ENCODE measurements at regions not wholly inside any gene's neighbourhood (a gene's known extent, or its start where the extent isn't known, plus 50 kb on each side); places are given as distances from the start of the nearest gene placed in this dataset.
"Not testable (repeated sequence)": the region's sequence is repeated elsewhere in the genome, so short reads cannot be mapped to it uniquely, and the experiment has no call there.

DNA sequence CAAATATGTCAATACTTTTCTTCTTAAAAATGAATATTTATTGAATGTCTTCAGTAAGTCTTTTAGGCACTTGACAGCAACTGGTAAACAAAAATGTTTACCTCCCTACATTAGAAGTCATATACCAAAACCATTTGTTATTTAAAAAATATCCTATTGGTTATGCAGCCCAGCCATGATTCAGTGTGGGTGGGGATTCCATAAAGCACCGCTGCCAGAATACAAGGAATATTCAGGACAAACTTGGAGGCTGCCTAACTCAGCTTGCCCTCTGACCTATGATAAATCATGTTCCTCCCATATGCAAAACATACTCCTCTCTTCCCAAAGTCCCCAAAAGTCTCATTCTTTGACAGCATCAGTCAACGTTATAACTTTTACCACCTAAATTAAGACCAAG is 486.8 kb upstream of the IRAK1BP1 start:
- Histone ChIP-seq H3K36me3 (ENCODE audit: control insufficient read depth, insufficient read depth, low read length) (no peaks in the 10 kb centered on the region), H3K9me3 (ENCODE audit: control insufficient read depth, insufficient read depth, low read length) (no peaks in the 10 kb centered on the region), H3K27me3 (ENCODE audit: control insufficient read depth, insufficient read depth, low read length) (no peaks in the 10 kb centered on the region), H3K4me1 (ENCODE audit: control insufficient read depth, insufficient read depth, low read length) (no peaks in the 10 kb centered on the region), H3K27ac (ENCODE audit: low read length) (no peak overlapping the region), H3K4me3 (ENCODE audit: low read length) (no peak overlapping the region)
- no CpG with 5 or more reads among the region's 2 CpGs for WGBS (ENCODE audit: insufficient coverage, insufficient read length)
- no peak for DNase-seq (ENCODE audit: low read depth, low spot score)

DNA sequence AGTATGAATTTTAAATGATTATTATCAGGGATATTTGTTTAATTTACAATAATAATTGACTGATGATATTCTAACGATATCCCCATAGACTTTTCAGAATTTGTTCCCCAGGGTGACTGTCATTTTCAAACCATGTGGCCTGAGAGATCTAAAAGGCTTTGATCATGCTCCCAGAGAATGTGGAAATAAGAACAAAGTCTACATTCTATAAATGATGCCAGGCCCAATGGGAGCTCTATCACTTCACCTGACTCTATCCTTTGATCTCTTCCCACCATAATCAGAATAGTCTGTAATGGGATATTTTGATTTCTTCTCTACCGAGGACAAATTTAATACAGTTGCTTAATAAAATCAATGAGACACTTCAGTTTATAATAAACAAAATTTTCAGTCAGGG is 483.4 kb upstream of the IRAK1BP1 start:
- no peak overlapping the region for H3K27ac ChIP-seq (ENCODE audit: low read length)
- WGBS (ENCODE audit: insufficient coverage, insufficient read length), result no CpG with 5 or more reads among the region's 2 CpGs
- no peaks in the 10 kb centered on the region; the same call in 1 of the 2 replicates for H3K36me3 ChIP-seq (ENCODE audit: control insufficient read depth, insufficient read depth, low read length)
- no peaks in the 10 kb centered on the region for H3K27me3 ChIP-seq (ENCODE audit: control insufficient read depth, insufficient read depth, low read length)
- no peak overlapping the region for H3K4me3 ChIP-seq (ENCODE audit: low read length)
- no peak for DNase-seq (ENCODE audit: low read depth, low spot score)
- H3K9me3 ChIP-seq (ENCODE audit: control insufficient read depth, insufficient read depth, low read length), result peaks cover 1% of the 10 kb centered on the region; the same call in 1 of the 2 replicates
- no peaks in the 10 kb centered on the region for H3K4me1 ChIP-seq (ENCODE audit: control insufficient read depth, insufficient read depth, low read length)

DNA sequence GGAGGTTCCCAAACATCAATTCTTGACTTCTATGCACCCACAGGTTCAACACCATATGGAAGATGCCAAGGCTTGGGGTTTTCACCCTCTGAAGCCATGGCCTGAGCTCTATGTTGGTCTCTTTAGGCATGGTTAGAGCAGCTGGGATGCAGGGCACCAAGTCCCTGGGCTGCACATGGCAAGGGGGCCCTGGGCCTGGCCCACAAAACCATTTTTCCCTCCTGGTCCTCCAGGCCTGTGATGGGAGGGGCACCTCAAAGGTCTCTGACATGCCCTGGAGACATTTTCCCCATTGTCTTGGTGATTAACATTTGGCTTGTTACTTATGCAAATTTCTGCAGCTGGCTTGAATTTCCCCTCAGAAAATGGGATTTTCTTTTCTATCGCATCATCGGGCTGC is 480.5 kb upstream of the IRAK1BP1 start:
- H3K4me3 ChIP-seq (ENCODE audit: low read length); H3K9me3 ChIP-seq (ENCODE audit: control insufficient read depth, insufficient read depth, low read length); H3K36me3 ChIP-seq (ENCODE audit: control insufficient read depth, insufficient read depth, low read length); H3K27me3 ChIP-seq (ENCODE audit: control insufficient read depth, insufficient read depth, low read length); DNase-seq (ENCODE audit: low read depth, low spot score); H3K4me1 ChIP-seq (ENCODE audit: control insufficient read depth, insufficient read depth, low read length); H3K27ac ChIP-seq (ENCODE audit: low read length): not testable (repeated sequence)
- no CpG with 5 or more reads among the region's 2 CpGs for WGBS (ENCODE audit: insufficient coverage, insufficient read length)

DNA sequence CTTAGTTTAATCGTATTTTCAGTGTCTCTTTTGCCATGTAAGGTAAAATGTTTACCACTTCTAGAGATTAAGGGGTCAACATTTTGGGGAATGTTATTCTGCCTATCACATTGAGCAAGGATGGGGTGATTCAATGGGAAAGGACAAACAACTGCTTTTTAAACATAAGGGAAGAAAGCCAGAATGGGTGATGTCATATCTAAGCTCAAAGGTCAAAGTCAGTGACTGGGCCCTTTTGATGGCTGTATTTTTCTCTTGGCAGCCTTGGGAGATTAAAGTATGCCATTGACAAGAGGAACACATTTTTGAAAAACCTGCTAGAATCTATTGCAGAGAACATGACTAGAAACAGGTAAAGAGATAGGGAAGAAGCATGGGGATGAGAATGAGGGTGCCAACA is 477.3 kb upstream of the IRAK1BP1 start:
- peaks cover 1% of the 10 kb centered on the region; the same call in 1 of the 2 replicates for H3K9me3 ChIP-seq (ENCODE audit: control insufficient read depth, insufficient read depth, low read length)
- DNase-seq (ENCODE audit: low read depth, low spot score), result no peak
- H3K4me1 ChIP-seq (ENCODE audit: control insufficient read depth, insufficient read depth, low read length), result no peaks in the 10 kb centered on the region
- H3K4me3 ChIP-seq (ENCODE audit: low read length), result no peak overlapping the region
- H3K27ac ChIP-seq (ENCODE audit: low read length), result no peak overlapping the region
- no peaks in the 10 kb centered on the region for H3K27me3 ChIP-seq (ENCODE audit: control insufficient read depth, insufficient read depth, low read length)
- no peaks in the 10 kb centered on the region; the same call in 1 of the 2 replicates for H3K36me3 ChIP-seq (ENCODE audit: control insufficient read depth, insufficient read depth, low read length)
- WGBS (ENCODE audit: insufficient coverage, insufficient read length), result no CpG with 5 or more reads among the region's 1 CpG

DNA sequence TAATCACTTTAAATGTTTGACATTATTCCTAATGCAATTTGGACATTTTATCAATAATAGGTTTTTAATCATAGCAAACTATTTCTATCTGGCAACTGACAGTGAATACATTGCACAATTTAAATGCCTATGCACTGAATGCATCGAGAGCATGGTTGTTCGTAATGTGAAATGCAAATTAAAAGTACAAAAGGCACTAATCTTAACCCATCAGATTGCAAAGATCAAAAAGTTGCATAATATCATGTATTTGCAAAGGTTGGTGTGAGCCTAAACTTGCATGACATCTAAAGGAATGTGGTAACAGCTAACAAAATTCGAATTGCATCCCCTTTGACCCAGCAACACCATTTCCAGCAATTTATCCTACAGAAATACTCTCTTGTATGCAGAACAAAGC is 469.9 kb upstream of the IRAK1BP1 start:
- no peaks in the 10 kb centered on the region for H3K27me3 ChIP-seq (ENCODE audit: control insufficient read depth, insufficient read depth, low read length)
- no peaks in the 10 kb centered on the region for H3K9me3 ChIP-seq (ENCODE audit: control insufficient read depth, insufficient read depth, low read length)
- WGBS (ENCODE audit: insufficient coverage, insufficient read length), result no CpG with 5 or more reads among the region's 3 CpGs
- H3K27ac ChIP-seq (ENCODE audit: low read length), result no peak overlapping the region
- no peak overlapping the region for H3K4me3 ChIP-seq (ENCODE audit: low read length)
- no peak for DNase-seq (ENCODE audit: low read depth, low spot score)
- no peaks in the 10 kb centered on the region for H3K4me1 ChIP-seq (ENCODE audit: control insufficient read depth, insufficient read depth, low read length)
- H3K36me3 ChIP-seq (ENCODE audit: control insufficient read depth, insufficient read depth, low read length), result no peaks in the 10 kb centered on the region

DNA sequence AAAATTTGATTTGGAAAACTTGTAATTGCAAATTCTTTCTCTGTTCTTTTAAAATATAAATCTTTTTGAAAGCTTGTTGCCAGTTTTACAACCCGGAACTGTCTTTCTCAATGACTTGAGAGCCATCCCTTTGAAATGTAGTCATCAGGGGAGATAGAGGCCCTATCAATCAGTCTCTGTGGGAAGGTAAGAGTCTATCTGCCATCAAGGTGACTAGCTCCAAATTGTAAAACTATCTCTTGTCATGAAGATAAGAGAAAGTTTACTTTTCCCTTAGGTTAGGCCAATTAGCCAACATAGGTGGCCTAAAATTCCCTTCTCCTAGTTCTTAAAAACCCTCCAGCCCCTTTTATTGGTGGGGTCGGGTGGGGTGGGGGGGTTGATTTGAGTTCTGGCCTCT is 469.1 kb upstream of the IRAK1BP1 start:
- Histone ChIP-seq H3K4me3 (ENCODE audit: low read length) (no peak overlapping the region), H3K27me3 (ENCODE audit: control insufficient read depth, insufficient read depth, low read length) (no peaks in the 10 kb centered on the region), H3K27ac (ENCODE audit: low read length) (no peak overlapping the region), H3K4me1 (ENCODE audit: control insufficient read depth, insufficient read depth, low read length) (no peaks in the 10 kb centered on the region), H3K36me3 (ENCODE audit: control insufficient read depth, insufficient read depth, low read length) (no peaks in the 10 kb centered on the region), H3K9me3 (ENCODE audit: control insufficient read depth, insufficient read depth, low read length) (no peaks in the 10 kb centered on the region)
- no peak for DNase-seq (ENCODE audit: low read depth, low spot score)
- WGBS (ENCODE audit: insufficient coverage, insufficient read length), result no CpG with 5 or more reads among the region's 2 CpGs

DNA sequence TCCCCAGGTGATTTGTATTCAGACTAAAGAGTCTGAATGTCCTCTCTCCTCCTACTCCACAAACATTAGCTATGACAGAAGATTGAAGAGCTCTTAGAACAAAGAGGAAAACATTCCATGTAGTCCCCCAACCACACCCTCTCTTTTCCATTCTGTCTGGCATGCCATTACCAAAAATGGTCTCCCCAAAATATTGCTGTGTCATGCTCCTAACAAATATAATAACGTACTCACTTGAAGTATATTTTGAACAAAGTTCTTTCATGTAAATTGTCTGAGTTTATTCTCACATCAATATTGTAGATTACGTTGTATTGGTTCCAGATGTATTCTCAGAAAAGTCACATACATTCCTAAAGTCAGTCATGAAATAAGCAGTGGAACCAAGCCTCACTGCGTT is 467.3 kb upstream of the IRAK1BP1 start:
- H3K27me3 ChIP-seq (ENCODE audit: control insufficient read depth, insufficient read depth, low read length), result no peaks in the 10 kb centered on the region
- no CpG with 5 or more reads among the region's 3 CpGs for WGBS (ENCODE audit: insufficient coverage, insufficient read length)
- H3K4me1 ChIP-seq (ENCODE audit: control insufficient read depth, insufficient read depth, low read length), result no peaks in the 10 kb centered on the region
- no peak for DNase-seq (ENCODE audit: low read depth, low spot score)
- H3K9me3 ChIP-seq (ENCODE audit: control insufficient read depth, insufficient read depth, low read length), result no peaks in the 10 kb centered on the region
- no peak overlapping the region for H3K4me3 ChIP-seq (ENCODE audit: low read length)
- no peaks in the 10 kb centered on the region for H3K36me3 ChIP-seq (ENCODE audit: control insufficient read depth, insufficient read depth, low read length)
- H3K27ac ChIP-seq (ENCODE audit: low read length), result no peak overlapping the region

DNA sequence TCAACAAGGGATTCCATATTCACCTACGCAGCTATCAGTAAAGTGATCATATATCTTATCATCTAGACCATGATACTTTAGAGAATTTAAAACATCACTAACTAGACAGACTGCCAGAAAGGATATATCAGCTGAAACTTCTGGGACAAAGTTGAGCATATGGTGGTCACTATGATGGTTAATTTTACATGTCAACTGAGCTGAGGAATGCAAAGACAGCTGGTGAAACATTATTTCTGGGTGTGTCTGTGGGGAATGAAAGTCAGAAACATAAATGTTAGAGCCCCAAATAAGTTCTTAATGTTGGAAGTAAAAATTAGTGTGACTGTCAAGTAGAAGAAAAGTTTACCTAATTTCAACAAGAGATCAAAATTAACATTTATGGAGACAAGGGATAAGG is 440.0 kb upstream of the IRAK1BP1 start:
- Histone ChIP-seq H3K27ac (ENCODE audit: low read length) (no peak overlapping the region), H3K9me3 (ENCODE audit: control insufficient read depth, insufficient read depth, low read length) (no peaks in the 10 kb centered on the region), H3K4me1 (ENCODE audit: control insufficient read depth, insufficient read depth, low read length) (no peaks in the 10 kb centered on the region), H3K27me3 (ENCODE audit: control insufficient read depth, insufficient read depth, low read length) (no peaks in the 10 kb centered on the region), H3K36me3 (ENCODE audit: control insufficient read depth, insufficient read depth, low read length) (no peaks in the 10 kb centered on the region), H3K4me3 (ENCODE audit: low read length) (no peak overlapping the region)
- no CpG with 5 or more reads among the region's 1 CpG for WGBS (ENCODE audit: insufficient coverage, insufficient read length)
- no peak for DNase-seq (ENCODE audit: low read depth, low spot score)

DNA sequence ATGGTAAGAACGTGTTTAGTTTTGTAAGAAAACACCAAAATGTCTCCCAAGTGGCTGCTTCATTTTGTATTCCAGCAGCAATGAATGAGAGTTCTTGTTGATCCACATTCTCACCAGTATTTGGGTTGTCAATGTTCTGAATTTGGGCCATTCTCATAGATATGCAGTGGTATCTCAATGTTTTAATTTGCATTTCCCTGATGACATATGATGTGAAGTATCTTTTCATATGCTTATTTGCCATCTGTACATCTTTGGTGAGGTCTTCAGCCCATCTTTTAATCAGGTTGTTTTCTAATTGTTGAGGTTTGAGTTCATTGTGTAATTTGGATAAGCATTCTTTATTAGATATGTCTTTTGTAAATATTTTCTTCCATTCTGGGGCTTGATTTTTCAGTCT is 436.8 kb upstream of the IRAK1BP1 start:
- H3K27ac ChIP-seq (ENCODE audit: low read length), result no peak overlapping the region
- no CpG with 5 or more reads among the region's 1 CpG for WGBS (ENCODE audit: insufficient coverage, insufficient read length)

DNA sequence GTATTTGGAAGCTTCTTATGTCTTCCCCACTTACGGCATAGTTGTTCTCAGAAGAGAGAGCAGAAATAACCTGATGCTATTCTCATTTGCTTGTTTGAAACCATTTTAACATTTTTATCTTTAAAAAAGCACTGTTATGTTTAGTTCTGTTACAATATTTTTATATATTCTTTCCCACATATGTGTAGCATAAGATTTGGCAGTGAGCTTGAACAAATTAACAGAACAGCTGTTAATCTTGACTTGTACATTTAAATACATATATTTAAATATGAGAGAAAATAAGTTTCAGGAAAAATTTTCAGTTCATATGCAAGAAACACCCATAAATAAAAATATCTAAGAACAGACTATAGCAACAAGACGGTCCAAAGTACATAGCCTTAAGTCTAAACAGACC is 431.7 kb upstream of the IRAK1BP1 start:
- no peak for DNase-seq (ENCODE audit: low read depth, low spot score)
- Histone ChIP-seq H3K27me3 (ENCODE audit: control insufficient read depth, insufficient read depth, low read length) (no peaks in the 10 kb centered on the region), H3K27ac (ENCODE audit: low read length) (no peak overlapping the region), H3K4me3 (ENCODE audit: low read length) (no peak overlapping the region), H3K9me3 (ENCODE audit: control insufficient read depth, insufficient read depth, low read length) (no peaks in the 10 kb centered on the region), H3K36me3 (ENCODE audit: control insufficient read depth, insufficient read depth, low read length) (no peaks in the 10 kb centered on the region), H3K4me1 (ENCODE audit: control insufficient read depth, insufficient read depth, low read length) (no peaks in the 10 kb centered on the region)
- no CpG with 5 or more reads among the region's 2 CpGs for WGBS (ENCODE audit: insufficient coverage, insufficient read length)

More for the DNA sequence above, 436.8 kb upstream of the IRAK1BP1 start:
- Histone ChIP-seq H3K9me3 (ENCODE audit: control insufficient read depth, insufficient read depth, low read length) (no peaks in the 10 kb centered on the region), H3K4me1 (ENCODE audit: control insufficient read depth, insufficient read depth, low read length) (no peaks in the 10 kb centered on the region), H3K27me3 (ENCODE audit: control insufficient read depth, insufficient read depth, low read length) (no peaks in the 10 kb centered on the region), H3K36me3 (ENCODE audit: control insufficient read depth, insufficient read depth, low read length) (no peaks in the 10 kb centered on the region), H3K4me3 (ENCODE audit: low read length) (no peak overlapping the region)
- DNase-seq (ENCODE audit: low read depth, low spot score), result no peak

DNA sequence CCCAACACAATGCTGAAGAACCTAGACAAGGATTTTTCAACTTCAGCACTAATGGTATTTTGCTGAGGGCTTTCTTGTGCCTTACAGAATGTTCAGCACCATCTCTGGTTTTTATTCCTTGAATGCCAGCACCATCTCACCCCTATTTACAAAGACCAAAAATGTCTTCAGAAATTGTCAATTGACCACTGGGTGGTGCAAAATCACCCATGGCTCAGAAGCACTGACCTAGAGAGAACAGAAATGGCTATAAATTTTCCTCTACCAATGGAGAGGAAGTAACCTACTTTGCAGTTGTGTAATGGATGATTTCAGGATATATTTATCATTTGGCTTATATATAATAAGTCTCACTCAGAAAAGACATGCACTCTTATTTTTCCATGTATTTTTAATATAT is 431.0 kb upstream of the IRAK1BP1 start:
- Histone ChIP-seq H3K27ac (ENCODE audit: low read length) (no peak overlapping the region), H3K4me3 (ENCODE audit: low read length) (no peak overlapping the region), H3K36me3 (ENCODE audit: control insufficient read depth, insufficient read depth, low read length) (no peaks in the 10 kb centered on the region), H3K4me1 (ENCODE audit: control insufficient read depth, insufficient read depth, low read length) (no peaks in the 10 kb centered on the region), H3K27me3 (ENCODE audit: control insufficient read depth, insufficient read depth, low read length) (no peaks in the 10 kb centered on the region), H3K9me3 (ENCODE audit: control insufficient read depth, insufficient read depth, low read length) (no peaks in the 10 kb centered on the region)
- DNase-seq (ENCODE audit: low read depth, low spot score), result no peak

All from iPS DF 6.9 (cell line).